MG63 (cell line): ENCODE measurements at regions not wholly inside any gene's neighbourhood (a gene's known extent, or its start where the extent isn't known, plus 50 kb on each side); places are given as distances from the start of the nearest gene placed in this dataset.

Experiments
- DNase-seq: peaks from one replicate; pipeline ENCODE4 v3.0.0-alpha.2; 2020
- H3K27me3 ChIP-seq: fragments of 250-450 bp; sonication (Bioruptor Pico); 2 replicates; pipeline ENCODE4 v1.5.1; 2020; ENCODE audit warnings: mild to moderate bottlenecking, moderate library complexity
- H3K36me3 ChIP-seq: fragments of 250-450 bp; sonication (Bioruptor Pico); 2 replicates; pipeline ENCODE4 v1.5.1; 2020; ENCODE audit warnings: mild to moderate bottlenecking, moderate library complexity
- H3K4me3 ChIP-seq: fragments of 250-450 bp; sonication (Bioruptor Pico); 2 replicates; pipeline ENCODE4 v1.5.1; 2020; ENCODE audit warnings: mild to moderate bottlenecking, moderate library complexity
- H3K9me3 ChIP-seq: fragments of 250-450 bp; sonication (Bioruptor Pico); 2 replicates; pipeline ENCODE4 v1.5.1; 2020; ENCODE audit warnings: mild to moderate bottlenecking, moderate library complexity

GRCh38 chr5:8474569-8474930, 605.6 kb downstream of the MTRR start:
- peaks cover 4% of the 10 kb centered on the region for H3K9me3 ChIP-seq
- no peaks in the 10 kb centered on the region for H3K36me3 ChIP-seq
- no peaks in the 10 kb centered on the region for H3K27me3 ChIP-seq
- H3K4me3 ChIP-seq = no peak overlapping the region
- no peak for DNase-seq

DNA sequence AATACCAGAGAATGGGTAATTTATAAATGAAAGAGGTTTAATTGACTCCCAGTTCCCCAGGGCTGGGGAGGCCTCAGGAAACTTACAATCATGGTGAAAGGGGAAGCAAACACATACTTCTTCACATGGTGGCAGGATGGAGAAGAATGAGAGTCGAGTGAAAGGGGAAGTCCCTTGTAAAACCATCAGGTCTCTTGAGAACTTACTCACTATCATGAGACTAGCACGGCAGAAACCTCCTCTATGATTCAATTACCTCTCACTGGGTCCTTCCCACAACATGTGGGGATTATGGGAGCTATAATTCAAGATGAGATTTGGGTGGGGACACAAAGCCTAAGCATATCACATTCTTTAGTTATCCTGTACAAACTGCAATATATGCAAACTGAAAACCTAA, 609.4 kb downstream of the MTRR start:
- H3K9me3 ChIP-seq = peaks cover 2% of the 10 kb centered on the region; the same call in 1 of the 2 replicates
- H3K4me3 ChIP-seq = no peak overlapping the region
- no peak for DNase-seq
- no peaks in the 10 kb centered on the region for H3K36me3 ChIP-seq
- H3K27me3 ChIP-seq = no peaks in the 10 kb centered on the region; the same call in 1 of the 2 replicates

DNA sequence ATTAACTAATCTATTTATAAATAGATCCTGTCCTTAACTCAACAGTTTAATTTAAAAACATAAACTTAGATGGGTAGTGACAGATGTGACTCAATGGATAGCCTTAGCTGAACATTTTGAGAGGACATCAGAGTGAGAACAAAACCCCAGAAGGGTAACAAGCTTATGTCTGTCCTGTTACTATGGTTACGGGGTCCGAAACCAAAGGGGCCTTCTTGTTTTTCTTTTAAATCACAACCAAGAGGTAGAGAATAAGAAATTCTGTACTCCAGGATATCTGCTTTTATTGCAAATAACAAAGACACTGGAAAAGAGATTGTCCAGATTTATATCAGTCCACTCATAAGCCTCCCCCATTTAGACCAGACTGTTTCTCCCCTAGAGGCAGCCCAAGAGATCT, 612.1 kb downstream of the MTRR start:
- H3K9me3 ChIP-seq = no peaks in the 10 kb centered on the region
- H3K27me3 ChIP-seq = no peaks in the 10 kb centered on the region; the same call in 1 of the 2 replicates
- DNase-seq = no peak
- H3K36me3 ChIP-seq = no peaks in the 10 kb centered on the region
- H3K4me3 ChIP-seq = no peak overlapping the region

- DNase-seq = no peak
- no peaks in the 10 kb centered on the region for H3K27me3 ChIP-seq
- H3K36me3 ChIP-seq = no peaks in the 10 kb centered on the region
- no peak overlapping the region for H3K4me3 ChIP-seq
- H3K9me3 ChIP-seq = peaks cover 14% of the 10 kb centered on the region
Observed at GRCh38 chr5:8491254-8491653, 622.3 kb downstream of the MTRR start.

GRCh38 chr5:8493176-8493575, 624.2 kb downstream of the MTRR start:
- Histone ChIP-seq H3K36me3 (no peaks in the 10 kb centered on the region), H3K27me3 (no peaks in the 10 kb centered on the region), H3K4me3 (no peak overlapping the region), H3K9me3 (peaks cover 20% of the 10 kb centered on the region)
- DNase-seq = no peak

DNA sequence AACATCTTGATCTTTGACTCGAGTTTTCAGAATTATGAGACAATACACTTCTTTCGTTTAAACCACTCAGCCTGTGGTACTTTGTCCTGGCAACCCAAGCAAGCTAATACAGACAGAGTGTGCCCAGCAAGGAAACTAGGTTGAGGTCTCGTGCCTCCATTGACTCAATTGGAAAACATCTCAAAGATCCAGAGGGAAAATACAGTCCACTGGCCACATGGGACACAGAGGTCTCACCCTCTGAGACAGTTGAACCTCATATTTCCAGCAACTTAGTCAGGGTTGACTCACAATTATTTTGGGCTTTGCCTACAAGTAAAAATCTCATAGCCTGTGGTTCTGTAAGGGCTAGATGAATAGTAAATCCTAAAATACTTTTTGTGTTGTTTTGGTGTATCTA, 631.5 kb downstream of the MTRR start:
- no peak overlapping the region for H3K4me3 ChIP-seq
- DNase-seq = no peak
- no peaks in the 10 kb centered on the region for H3K27me3 ChIP-seq
- H3K9me3 ChIP-seq = peaks cover 16% of the 10 kb centered on the region
- no peaks in the 10 kb centered on the region for H3K36me3 ChIP-seq

- Histone ChIP-seq H3K36me3 (no peaks in the 10 kb centered on the region), H3K4me3 (no peak overlapping the region), H3K9me3 (no peaks in the 10 kb centered on the region), H3K27me3 (no peaks in the 10 kb centered on the region)
- DNase-seq = no peak
Observed at GRCh38 chr5:8505196-8505595, 636.2 kb downstream of the MTRR start.

- H3K36me3 ChIP-seq = no peaks in the 10 kb centered on the region
- no peak for DNase-seq
- no peaks in the 10 kb centered on the region for H3K27me3 ChIP-seq
- H3K4me3 ChIP-seq = no peak overlapping the region
- H3K9me3 ChIP-seq = no peaks in the 10 kb centered on the region
Observed at GRCh38 chr5:8508231-8508630, 639.3 kb downstream of the MTRR start.

GRCh38 chr5:8516356-8516755, 647.4 kb downstream of the MTRR start:
- no peaks in the 10 kb centered on the region for H3K9me3 ChIP-seq
- H3K27me3 ChIP-seq = no peaks in the 10 kb centered on the region; the same call in 1 of the 2 replicates
- no peak overlapping the region for H3K4me3 ChIP-seq
- DNase-seq = no peak
- H3K36me3 ChIP-seq = no peaks in the 10 kb centered on the region

GRCh38 chr5:8517456-8517855, 648.5 kb downstream of the MTRR start:
- H3K9me3 ChIP-seq = no peaks in the 10 kb centered on the region

GRCh38 chr5:8520917-8521316, 652.0 kb downstream of the MTRR start:
- no peaks in the 10 kb centered on the region; the same call in 1 of the 2 replicates for H3K27me3 ChIP-seq
- H3K4me3 ChIP-seq = no peak overlapping the region
- no peak for DNase-seq
- no peaks in the 10 kb centered on the region for H3K9me3 ChIP-seq
- H3K36me3 ChIP-seq = no peaks in the 10 kb centered on the region

More at GRCh38 chr5:8517456-8517855, 648.5 kb downstream of the MTRR start:
- DNase-seq = peak; percentile 43
- no peak overlapping the region for H3K4me3 ChIP-seq
- no peaks in the 10 kb centered on the region; the same call in 1 of the 2 replicates for H3K27me3 ChIP-seq
- no peaks in the 10 kb centered on the region for H3K36me3 ChIP-seq

DNA sequence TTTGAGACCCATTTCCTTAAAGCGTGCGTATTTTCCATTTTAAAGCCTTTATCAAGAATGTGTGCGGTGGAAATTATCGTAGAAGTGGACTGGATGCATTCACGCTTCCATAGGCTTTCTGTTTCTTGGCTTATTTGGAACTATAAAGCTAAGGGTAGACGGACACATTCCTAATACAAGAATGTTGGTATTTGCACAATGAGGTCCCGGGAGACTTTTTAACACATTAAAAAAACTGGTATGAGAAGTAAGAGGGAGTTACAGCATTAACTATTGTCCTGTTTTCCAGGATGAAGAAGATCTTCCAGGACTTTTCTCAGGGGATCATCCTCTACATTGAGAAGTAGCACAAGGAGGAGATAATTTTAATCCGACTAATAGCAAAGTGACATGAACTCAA, 653.0 kb downstream of the MTRR start:
- no peaks in the 10 kb centered on the region for H3K36me3 ChIP-seq
- no peak overlapping the region for H3K4me3 ChIP-seq
- DNase-seq = no peak
- no peaks in the 10 kb centered on the region; the same call in 1 of the 2 replicates for H3K27me3 ChIP-seq
- no peaks in the 10 kb centered on the region for H3K9me3 ChIP-seq

- Histone ChIP-seq H3K27me3 (no peaks in the 10 kb centered on the region; the same call in 1 of the 2 replicates), H3K4me3 (no peak overlapping the region), H3K9me3 (no peaks in the 10 kb centered on the region), H3K36me3 (no peaks in the 10 kb centered on the region)
- DNase-seq = no peak
Observed at GRCh38 chr5:8522646-8523045, 653.7 kb downstream of the MTRR start.

- no peak for DNase-seq
- H3K4me3 ChIP-seq = no peak overlapping the region
- no peaks in the 10 kb centered on the region for H3K9me3 ChIP-seq
- H3K36me3 ChIP-seq = no peaks in the 10 kb centered on the region
- no peaks in the 10 kb centered on the region; the same call in 1 of the 2 replicates for H3K27me3 ChIP-seq
Observed at GRCh38 chr5:8523501-8523900, 654.6 kb downstream of the MTRR start.

GRCh38 chr5:8525819-8526218, 656.9 kb downstream of the MTRR start:
- DNase-seq = no peak
- H3K27me3 ChIP-seq = no peaks in the 10 kb centered on the region; the same call in 1 of the 2 replicates
- no peak overlapping the region for H3K4me3 ChIP-seq
- no peaks in the 10 kb centered on the region for H3K9me3 ChIP-seq
- no peaks in the 10 kb centered on the region for H3K36me3 ChIP-seq

- no peaks in the 10 kb centered on the region for H3K9me3 ChIP-seq
- H3K4me3 ChIP-seq = no peak overlapping the region
- no peaks in the 10 kb centered on the region; the same call in 1 of the 2 replicates for H3K27me3 ChIP-seq
- no peak for DNase-seq
- H3K36me3 ChIP-seq = no peaks in the 10 kb centered on the region
Observed at GRCh38 chr5:8528106-8528505, 659.2 kb downstream of the MTRR start.

GRCh38 chr5:8538821-8539220, 669.9 kb downstream of the MTRR start:
- Histone ChIP-seq H3K4me3 (no peak overlapping the region), H3K9me3 (no peaks in the 10 kb centered on the region), H3K36me3 (no peaks in the 10 kb centered on the region), H3K27me3 (no peaks in the 10 kb centered on the region; the same call in 1 of the 2 replicates)
- no peak for DNase-seq

DNA sequence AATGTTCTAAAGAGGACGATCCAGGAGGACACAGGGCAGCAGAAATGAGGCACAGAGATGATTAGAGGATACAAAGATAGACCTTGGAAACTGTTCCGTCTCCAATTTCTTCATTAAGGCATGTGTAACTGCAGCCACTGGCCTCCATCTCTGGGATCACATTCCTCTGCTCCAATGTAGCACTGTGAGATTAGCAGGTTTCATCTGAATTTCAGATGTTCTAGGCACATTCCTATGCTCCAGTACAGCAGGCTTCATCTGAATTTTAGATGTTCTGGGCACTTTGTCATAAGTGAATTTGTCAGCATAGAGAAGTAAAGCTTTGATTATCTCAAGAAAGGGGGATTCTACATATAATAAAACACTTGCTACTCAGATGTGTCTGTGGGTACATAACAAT, 671.4 kb downstream of the MTRR start:
- DNase-seq = no peak
- Histone ChIP-seq H3K4me3 (no peak overlapping the region), H3K9me3 (no peaks in the 10 kb centered on the region), H3K36me3 (no peaks in the 10 kb centered on the region), H3K27me3 (no peaks in the 10 kb centered on the region; the same call in 1 of the 2 replicates)

DNA sequence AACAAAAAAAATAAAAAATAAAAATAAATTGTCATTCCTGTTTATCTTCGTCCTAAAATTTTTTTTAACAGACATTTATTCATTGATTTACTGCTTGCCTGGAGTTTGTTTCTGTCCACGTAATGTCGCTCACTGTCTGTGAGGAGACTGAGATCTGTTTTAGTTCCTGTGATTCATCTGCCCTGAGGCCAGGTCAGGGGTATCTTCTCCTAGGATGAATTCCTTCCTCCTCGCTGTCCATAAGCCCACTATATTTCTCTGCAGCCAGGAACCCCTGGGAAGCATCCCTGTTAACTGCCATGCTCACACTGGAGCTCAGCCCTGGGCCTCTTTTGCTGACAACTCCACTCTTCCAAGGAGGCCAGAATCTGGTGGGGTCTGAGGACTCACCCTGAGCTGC, 682.0 kb downstream of the MTRR start:
- peaks cover 14% of the 10 kb centered on the region for H3K9me3 ChIP-seq
- H3K27me3 ChIP-seq = no peaks in the 10 kb centered on the region
- no peak overlapping the region for H3K4me3 ChIP-seq
- no peak for DNase-seq
- no peaks in the 10 kb centered on the region for H3K36me3 ChIP-seq
